Neural cell (in vitro differentiated cells): ENCODE measurements at regions not wholly inside any gene's neighbourhood (a gene's known extent, or its start where the extent isn't known, plus 50 kb on each side); places are given as distances from the start of the nearest gene placed in this dataset.

Experiments
- H2AFZ ChIP-seq: fragments of 200-600, 300-800 bp; sonication (generic), shearing (Covaris generic); 2 replicates; pipeline ENCODE4 v1.6.0; 2014; ENCODE audit warnings: low read depth, mild to moderate bottlenecking, antibody characterized with exemption, low read length, moderate library complexity
- H3F3A ChIP-seq: fragments of 200-600 bp; shearing (Covaris generic); 2 replicates; pipeline ENCODE4 v1.6.1; 2016; ENCODE audit warnings: mild to moderate bottlenecking, moderate library complexity, mixed read lengths, antibody characterized with exemption, low read length; ENCODE audit not compliant: insufficient read depth, poor library complexity, severe bottlenecking
- H3K27ac ChIP-seq: fragments of 200-600, 300-800 bp; sonication (generic), shearing (Covaris generic); 2 replicates; pipeline ENCODE4 v1.5.1; 2014; ENCODE audit warnings: mild to moderate bottlenecking, low read length, moderate library complexity
- H3K27me3 ChIP-seq: fragments of 300-800, 200-600 bp; sonication (generic), shearing (Covaris generic); 2 replicates; pipeline ENCODE4 v1.6.0; 2014; ENCODE audit warnings: mild to moderate bottlenecking, low read depth, low read length, moderate library complexity; ENCODE audit not compliant: insufficient read depth
- H3K36me3 ChIP-seq: fragments of 300-800, 200-600 bp; sonication (generic), shearing (Covaris generic); 2 replicates; pipeline ENCODE4 v1.5.1; 2014; ENCODE audit warnings: mild to moderate bottlenecking, antibody characterized with exemption, low read length, moderate library complexity; ENCODE audit not compliant: insufficient read depth
- H3K4me2 ChIP-seq: fragments of 300-800, 200-600 bp; sonication (generic), shearing (Covaris generic); 2 replicates; pipeline ENCODE4 v1.6.0; 2014; ENCODE audit warnings: mild to moderate bottlenecking, low read length
- H3K4me3 ChIP-seq: fragments of 300-800, 200-600 bp; sonication (generic), shearing (Covaris generic); 2 replicates; pipeline ENCODE4 v1.5.1; 2014; ENCODE audit warnings: mild to moderate bottlenecking, low read length, moderate library complexity
- H3K79me2 ChIP-seq: fragments of 200-600 bp; shearing (Covaris generic); replicated peaks from 2 replicates; pipeline ENCODE4 v1.6.0; 2014; ENCODE audit warnings: mild to moderate bottlenecking, low read length, moderate library complexity; ENCODE audit not compliant: insufficient read depth
- H3K9ac ChIP-seq: fragments of 300-800, 200-600 bp; sonication (generic), shearing (Covaris generic); 2 replicates; pipeline ENCODE4 v1.6.1; 2016; ENCODE audit warnings: mild to moderate bottlenecking, low read length, mixed read lengths
- H3K9me2 ChIP-seq: fragments of 200-600 bp; shearing (Covaris generic); 2 replicates; pipeline ENCODE4 v1.6.1; 2016; ENCODE audit warnings: mild to moderate bottlenecking, low read length, mixed read lengths; ENCODE audit not compliant: insufficient read depth
- H3K9me3 ChIP-seq: fragments of 200-600, 300-800 bp; sonication (generic), shearing (Covaris generic); 2 replicates; pipeline ENCODE4 v1.6.1; 2016; ENCODE audit warnings: mild to moderate bottlenecking, mixed run types, low read length, moderate library complexity, mixed read lengths
- H4K20me1 ChIP-seq: fragments of 200-600 bp; shearing (Covaris generic); 2 replicates; pipeline ENCODE4 v1.6.1; 2016; ENCODE audit warnings: mild to moderate bottlenecking, mixed run types; ENCODE audit not compliant: insufficient read depth
- EP300 ChIP-seq: fragments of 450-650 bp; conservative IDR thresholded peaks from 2 replicates; pipeline ENCODE4 v1.6.1; 2014; ENCODE audit warnings: antibody characterized with exemption, mild to moderate bottlenecking, moderate library complexity; ENCODE audit not compliant: poor library complexity, severe bottlenecking
- EZH2 ChIP-seq: fragments of 200-600, 300-800 bp; shearing (Covaris generic), sonication (generic); IDR thresholded peaks from 2 replicates; pipeline ENCODE4 v1.6.1; 2014; ENCODE audit warnings: antibody characterized with exemption, low read length, borderline replicate concordance, mild to moderate bottlenecking; ENCODE audit not compliant: insufficient read depth, poor library complexity, severe bottlenecking
- MXI1 ChIP-seq: fragments of 450-650 bp; conservative IDR thresholded peaks from 2 replicates; pipeline ENCODE4 v1.6.1; 2014; ENCODE audit warnings: antibody characterized with exemption, mild to moderate bottlenecking; ENCODE audit not compliant: poor library complexity, severe bottlenecking
- POLR2AphosphoS5 ChIP-seq: IDR thresholded peaks from 2 replicates; pipeline ENCODE4 v1.6.1; 2012
- RAD21 ChIP-seq: fragments of 450-650 bp; conservative IDR thresholded peaks from 2 replicates; pipeline ENCODE4 v1.6.1; 2014; ENCODE audit warnings: antibody characterized with exemption, mild to moderate bottlenecking, moderate library complexity
- SMC3 ChIP-seq: fragments of 450-650 bp; conservative IDR thresholded peaks from 2 replicates; pipeline ENCODE4 v1.6.1; 2014; ENCODE audit warnings: antibody characterized with exemption, mild to moderate bottlenecking, moderate library complexity; ENCODE audit not compliant: poor library complexity
- TAF1 ChIP-seq: IDR thresholded peaks from 2 replicates; pipeline ENCODE4 v1.6.1; 2012; ENCODE audit warnings: low read depth
- TF ChIP-seq, protein P1 (sequence below): fragments of 450-650 bp; IDR thresholded peaks from 2 replicates; pipeline ENCODE4 v1.5.1; 2014; ENCODE audit warnings: antibody characterized with exemption, mild to moderate bottlenecking, moderate library complexity; ENCODE audit not compliant: poor library complexity, severe bottlenecking
- TF ChIP-seq, protein P2 (sequence below): IDR thresholded peaks from 2 replicates; pipeline ENCODE4 v1.6.1; 2012; ENCODE audit warnings: borderline replicate concordance

DNA sequence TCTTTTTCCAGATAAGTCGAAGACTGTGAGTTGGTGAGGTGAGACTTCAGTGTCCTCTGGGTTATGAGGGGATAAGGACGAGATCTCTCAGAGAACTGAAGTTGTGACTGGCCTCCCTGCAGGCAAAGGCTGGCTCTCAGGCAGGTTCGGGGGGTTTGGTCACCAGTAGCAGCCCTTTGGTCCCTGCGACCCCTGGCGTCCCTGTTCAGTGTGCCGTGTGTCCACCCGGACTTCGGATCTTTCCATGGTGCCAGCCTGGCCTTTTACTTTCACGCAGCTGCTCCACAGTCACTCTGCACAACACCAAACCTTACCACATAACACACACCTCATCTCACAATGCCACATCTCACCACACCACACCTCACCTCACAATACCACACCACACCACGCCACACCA is 131.9 kb downstream of the ERMARD start:
- no peak overlapping the region for H3K4me2 ChIP-seq
- H3K9me3 ChIP-seq, result no peaks in the 10 kb centered on the region
- H4K20me1 ChIP-seq, result no peaks in the 10 kb centered on the region
- H3K36me3 ChIP-seq, result no peaks in the 10 kb centered on the region
- no peaks in the 10 kb centered on the region for H3K79me2 ChIP-seq
- TF ChIP-seq POLR2AphosphoS5 (no peak), MXI1 (no peak), RAD21 (no peak), EP300 (no peak), EZH2 (no peak), TAF1 (no peak), SMC3 (no peak)
- TF ChIP-seq, protein P1, sequence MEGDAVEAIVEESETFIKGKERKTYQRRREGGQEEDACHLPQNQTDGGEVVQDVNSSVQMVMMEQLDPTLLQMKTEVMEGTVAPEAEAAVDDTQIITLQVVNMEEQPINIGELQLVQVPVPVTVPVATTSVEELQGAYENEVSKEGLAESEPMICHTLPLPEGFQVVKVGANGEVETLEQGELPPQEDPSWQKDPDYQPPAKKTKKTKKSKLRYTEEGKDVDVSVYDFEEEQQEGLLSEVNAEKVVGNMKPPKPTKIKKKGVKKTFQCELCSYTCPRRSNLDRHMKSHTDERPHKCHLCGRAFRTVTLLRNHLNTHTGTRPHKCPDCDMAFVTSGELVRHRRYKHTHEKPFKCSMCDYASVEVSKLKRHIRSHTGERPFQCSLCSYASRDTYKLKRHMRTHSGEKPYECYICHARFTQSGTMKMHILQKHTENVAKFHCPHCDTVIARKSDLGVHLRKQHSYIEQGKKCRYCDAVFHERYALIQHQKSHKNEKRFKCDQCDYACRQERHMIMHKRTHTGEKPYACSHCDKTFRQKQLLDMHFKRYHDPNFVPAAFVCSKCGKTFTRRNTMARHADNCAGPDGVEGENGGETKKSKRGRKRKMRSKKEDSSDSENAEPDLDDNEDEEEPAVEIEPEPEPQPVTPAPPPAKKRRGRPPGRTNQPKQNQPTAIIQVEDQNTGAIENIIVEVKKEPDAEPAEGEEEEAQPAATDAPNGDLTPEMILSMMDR, result no peak
- TF ChIP-seq, protein P2, sequence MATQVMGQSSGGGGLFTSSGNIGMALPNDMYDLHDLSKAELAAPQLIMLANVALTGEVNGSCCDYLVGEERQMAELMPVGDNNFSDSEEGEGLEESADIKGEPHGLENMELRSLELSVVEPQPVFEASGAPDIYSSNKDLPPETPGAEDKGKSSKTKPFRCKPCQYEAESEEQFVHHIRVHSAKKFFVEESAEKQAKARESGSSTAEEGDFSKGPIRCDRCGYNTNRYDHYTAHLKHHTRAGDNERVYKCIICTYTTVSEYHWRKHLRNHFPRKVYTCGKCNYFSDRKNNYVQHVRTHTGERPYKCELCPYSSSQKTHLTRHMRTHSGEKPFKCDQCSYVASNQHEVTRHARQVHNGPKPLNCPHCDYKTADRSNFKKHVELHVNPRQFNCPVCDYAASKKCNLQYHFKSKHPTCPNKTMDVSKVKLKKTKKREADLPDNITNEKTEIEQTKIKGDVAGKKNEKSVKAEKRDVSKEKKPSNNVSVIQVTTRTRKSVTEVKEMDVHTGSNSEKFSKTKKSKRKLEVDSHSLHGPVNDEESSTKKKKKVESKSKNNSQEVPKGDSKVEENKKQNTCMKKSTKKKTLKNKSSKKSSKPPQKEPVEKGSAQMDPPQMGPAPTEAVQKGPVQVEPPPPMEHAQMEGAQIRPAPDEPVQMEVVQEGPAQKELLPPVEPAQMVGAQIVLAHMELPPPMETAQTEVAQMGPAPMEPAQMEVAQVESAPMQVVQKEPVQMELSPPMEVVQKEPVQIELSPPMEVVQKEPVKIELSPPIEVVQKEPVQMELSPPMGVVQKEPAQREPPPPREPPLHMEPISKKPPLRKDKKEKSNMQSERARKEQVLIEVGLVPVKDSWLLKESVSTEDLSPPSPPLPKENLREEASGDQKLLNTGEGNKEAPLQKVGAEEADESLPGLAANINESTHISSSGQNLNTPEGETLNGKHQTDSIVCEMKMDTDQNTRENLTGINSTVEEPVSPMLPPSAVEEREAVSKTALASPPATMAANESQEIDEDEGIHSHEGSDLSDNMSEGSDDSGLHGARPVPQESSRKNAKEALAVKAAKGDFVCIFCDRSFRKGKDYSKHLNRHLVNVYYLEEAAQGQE, result no peak
- H3K4me3 ChIP-seq, result no peak overlapping the region
- H3K9me2 ChIP-seq, result no peaks in the 10 kb centered on the region
- H3K9ac ChIP-seq, result no peak overlapping the region
- H2AFZ ChIP-seq, result no peak overlapping the region
- H3K27me3 ChIP-seq, result no peaks in the 10 kb centered on the region
- no peaks in the 10 kb centered on the region for H3F3A ChIP-seq
- no peak overlapping the region for H3K27ac ChIP-seq

DNA sequence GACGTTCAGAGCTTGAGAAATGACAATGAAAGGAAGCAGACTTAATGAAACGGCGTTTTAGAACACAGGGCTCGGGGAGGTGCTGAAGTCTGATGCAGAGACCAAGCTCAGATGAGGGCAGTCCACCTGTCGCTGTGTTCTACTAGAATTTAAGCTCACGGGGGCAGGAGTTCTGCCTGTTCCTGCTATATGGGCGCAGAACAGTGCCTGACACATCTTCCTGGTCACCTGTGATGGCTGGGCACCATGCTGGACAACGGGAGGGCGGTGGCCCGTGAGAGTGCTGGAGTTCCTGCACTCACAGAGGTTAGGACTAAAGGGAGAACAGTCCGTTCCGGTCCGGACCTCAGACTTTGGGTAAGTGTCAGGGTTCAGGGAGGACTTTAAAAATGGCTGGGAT is 130.6 kb downstream of the ERMARD start:
- Histone ChIP-seq H3K4me3 (no peak overlapping the region), H3F3A (no peaks in the 10 kb centered on the region), H3K27me3 (no peaks in the 10 kb centered on the region), H3K79me2 (no peaks in the 10 kb centered on the region), H2AFZ (no peak overlapping the region), H3K9me3 (no peaks in the 10 kb centered on the region), H3K9me2 (no peaks in the 10 kb centered on the region), H3K36me3 (no peaks in the 10 kb centered on the region), H3K27ac (no peak overlapping the region), H4K20me1 (no peaks in the 10 kb centered on the region), H3K9ac (no peak overlapping the region), H3K4me2 (no peak overlapping the region)
- TF ChIP-seq POLR2AphosphoS5 (no peak), EP300 (no peak), EZH2 (no peak), MXI1 (no peak)

DNA sequence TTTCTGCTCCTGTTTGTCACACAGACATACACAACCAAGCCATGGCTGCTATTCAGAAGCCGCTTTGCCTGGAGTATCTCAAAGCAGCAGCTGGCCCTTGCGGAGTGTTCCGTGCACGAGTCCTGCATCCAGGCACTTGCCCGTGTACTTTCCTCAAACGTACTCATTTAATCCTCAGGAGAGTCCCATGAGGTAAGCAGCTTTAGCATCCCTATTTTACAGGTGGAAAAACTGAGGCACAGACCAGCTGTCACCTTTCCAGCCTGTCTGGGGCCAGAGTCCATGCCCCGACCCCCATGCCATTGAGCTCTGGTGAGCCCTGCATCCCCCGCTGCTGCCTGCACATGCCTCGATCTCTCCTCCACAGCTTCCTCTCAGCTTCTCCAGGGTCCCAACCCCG is 130.0 kb downstream of the ERMARD start:
- Histone ChIP-seq H3K27ac (no peak overlapping the region), H3K9ac (no peak overlapping the region), H3F3A (no peaks in the 10 kb centered on the region), H2AFZ (no peak overlapping the region), H3K9me2 (no peaks in the 10 kb centered on the region), H3K9me3 (no peaks in the 10 kb centered on the region), H3K4me3 (no peak overlapping the region), H3K36me3 (no peaks in the 10 kb centered on the region), H4K20me1 (no peaks in the 10 kb centered on the region), H3K4me2 (no peak overlapping the region), H3K27me3 (no peaks in the 10 kb centered on the region), H3K79me2 (no peaks in the 10 kb centered on the region)
- TF ChIP-seq EP300, result no peak
- TF ChIP-seq POLR2AphosphoS5, result no peak
- no peak for TF ChIP-seq EZH2
- no peak for TF ChIP-seq RAD21
- TF ChIP-seq, protein P1, result no peak
- TF ChIP-seq SMC3, result no peak
